22Rv1 (cell line): ENCODE measurements at regions not wholly inside any gene's neighbourhood (a gene's known extent, or its start where the extent isn't known, plus 50 kb on each side); places are given as distances from the start of the nearest gene placed in this dataset.
"Not testable (repeated sequence)": the region's sequence is repeated elsewhere in the genome, so short reads cannot be mapped to it uniquely, and the experiment has no call there.

Experiments used
- H3K27ac ChIP-seq: fragments of 450-650 bp; 2 replicates; pipeline ENCODE4 v1.5.1; 2017
- ZFX ChIP-seq: fragments of 450-650 bp; IDR thresholded peaks from 2 replicates; pipeline ENCODE4 v1.6.1; 2017; ENCODE audit warnings: antibody characterized with exemption, borderline replicate concordance
- TF ChIP-seq, protein P1 (sequence below): fragments of 450-650 bp; IDR thresholded peaks from 2 replicates; pipeline ENCODE4 v1.5.1; 2017; ENCODE audit warnings: mild to moderate bottlenecking

DNA sequence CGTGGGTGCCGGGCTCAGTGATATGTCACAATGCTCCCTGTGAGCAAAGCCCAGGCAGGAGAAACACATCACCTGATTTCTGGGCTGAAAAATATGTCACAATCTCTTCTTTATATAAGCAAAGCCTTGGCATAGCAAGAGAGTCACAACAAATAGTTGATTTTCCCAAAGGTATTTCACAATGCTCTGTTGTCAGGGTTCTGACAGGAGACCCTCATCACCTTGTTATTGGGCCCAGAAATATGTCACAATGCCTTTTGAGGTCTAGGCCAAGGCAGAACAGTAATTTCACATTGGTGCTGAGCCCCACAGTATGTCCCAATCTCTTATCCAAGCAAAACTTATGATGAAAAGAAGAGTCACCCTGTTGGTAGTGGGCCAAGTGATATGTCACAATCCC lies 125.7 kb downstream of the ZNF675 start:
- TF ChIP-seq, protein P1, sequence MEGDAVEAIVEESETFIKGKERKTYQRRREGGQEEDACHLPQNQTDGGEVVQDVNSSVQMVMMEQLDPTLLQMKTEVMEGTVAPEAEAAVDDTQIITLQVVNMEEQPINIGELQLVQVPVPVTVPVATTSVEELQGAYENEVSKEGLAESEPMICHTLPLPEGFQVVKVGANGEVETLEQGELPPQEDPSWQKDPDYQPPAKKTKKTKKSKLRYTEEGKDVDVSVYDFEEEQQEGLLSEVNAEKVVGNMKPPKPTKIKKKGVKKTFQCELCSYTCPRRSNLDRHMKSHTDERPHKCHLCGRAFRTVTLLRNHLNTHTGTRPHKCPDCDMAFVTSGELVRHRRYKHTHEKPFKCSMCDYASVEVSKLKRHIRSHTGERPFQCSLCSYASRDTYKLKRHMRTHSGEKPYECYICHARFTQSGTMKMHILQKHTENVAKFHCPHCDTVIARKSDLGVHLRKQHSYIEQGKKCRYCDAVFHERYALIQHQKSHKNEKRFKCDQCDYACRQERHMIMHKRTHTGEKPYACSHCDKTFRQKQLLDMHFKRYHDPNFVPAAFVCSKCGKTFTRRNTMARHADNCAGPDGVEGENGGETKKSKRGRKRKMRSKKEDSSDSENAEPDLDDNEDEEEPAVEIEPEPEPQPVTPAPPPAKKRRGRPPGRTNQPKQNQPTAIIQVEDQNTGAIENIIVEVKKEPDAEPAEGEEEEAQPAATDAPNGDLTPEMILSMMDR: no peak
- TF ChIP-seq ZFX: no peak
- no peak overlapping the region for H3K27ac ChIP-seq

DNA sequence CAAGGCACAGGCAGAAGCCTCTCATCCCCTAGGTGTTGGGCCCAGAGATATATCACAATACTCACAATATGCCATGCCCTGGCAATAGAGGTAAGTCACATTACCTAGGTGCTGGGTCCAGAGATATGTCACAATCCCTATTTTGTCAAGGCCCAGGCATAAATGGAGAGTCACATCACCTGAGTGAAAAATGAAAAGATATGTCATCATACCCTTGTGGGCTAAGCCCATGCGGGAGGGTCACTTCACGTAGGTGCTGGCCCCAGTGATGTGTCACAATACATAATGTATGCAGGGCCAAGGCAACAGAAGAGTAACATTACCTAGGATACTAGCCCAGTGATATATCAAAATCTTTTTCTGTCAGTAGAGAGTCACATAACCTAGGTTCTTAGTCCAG lies 127.0 kb downstream of the ZNF675 start:
- no peak for TF ChIP-seq ZFX
- TF ChIP-seq, protein P1: no peak
- H3K27ac ChIP-seq: no peak overlapping the region

DNA sequence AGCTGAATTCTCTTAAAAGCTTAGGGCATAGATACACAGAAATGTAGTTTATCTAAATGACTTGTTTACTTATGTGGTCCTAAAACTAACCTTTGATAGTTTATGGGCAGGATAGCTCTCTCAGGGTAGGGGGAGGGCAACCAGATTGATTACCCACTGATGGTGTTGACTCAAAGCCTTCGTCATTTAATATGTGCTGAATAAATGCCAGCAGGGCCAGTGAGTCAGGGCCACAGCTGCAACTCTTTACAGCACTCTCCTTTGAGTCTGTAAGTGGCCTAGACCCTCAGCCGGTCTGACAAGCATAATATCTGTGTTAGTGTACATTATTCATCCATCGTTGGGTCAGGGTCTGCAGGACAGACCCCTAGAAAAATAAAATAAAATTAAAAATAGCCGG lies 128.5 kb downstream of the ZNF675 start:
- TF ChIP-seq, protein P1: no peak
- no peak for TF ChIP-seq ZFX
- no peak overlapping the region for H3K27ac ChIP-seq

DNA sequence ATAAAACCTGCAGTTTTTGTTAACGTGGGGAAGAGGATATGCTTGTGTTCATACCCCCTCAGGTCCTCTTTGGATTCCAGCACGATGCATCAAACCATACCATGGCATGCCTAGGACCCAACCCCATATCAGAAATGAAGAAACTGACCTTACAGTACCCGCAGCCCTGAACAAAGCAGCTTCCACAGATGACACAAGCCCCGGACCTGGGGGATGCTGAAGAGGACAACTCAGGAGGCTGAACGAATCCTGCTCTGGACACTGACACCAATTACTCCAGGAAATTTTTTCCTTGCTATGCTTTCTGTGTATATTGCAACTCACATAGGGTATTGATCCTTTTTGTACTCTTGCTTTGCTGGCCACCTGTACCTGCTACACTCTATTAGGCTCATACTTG lies 129.6 kb downstream of the ZNF675 start:
- no peak overlapping the region for H3K27ac ChIP-seq
- no peak for TF ChIP-seq ZFX
- TF ChIP-seq, protein P1: no peak

DNA sequence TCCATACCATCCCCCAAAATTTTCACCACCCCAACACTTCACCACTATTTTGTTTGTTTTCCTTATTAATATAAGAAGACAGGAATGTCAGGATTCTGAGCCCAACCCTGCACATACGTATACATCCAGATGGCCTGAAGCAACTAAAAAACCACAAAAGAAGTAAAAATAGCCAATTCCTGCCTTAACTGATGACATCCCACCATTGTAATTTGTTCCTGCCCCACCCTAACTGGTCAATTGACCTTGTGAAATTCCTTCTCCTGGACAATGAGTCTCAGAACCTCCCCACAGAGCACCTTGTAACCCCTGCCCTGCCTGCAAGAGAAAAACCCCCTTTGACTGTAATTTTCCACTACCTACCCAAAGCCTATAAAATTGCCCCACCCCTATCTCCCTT lies 132.5 kb downstream of the ZNF675 start:
- no peak overlapping the region for H3K27ac ChIP-seq
- TF ChIP-seq ZFX: no peak
- TF ChIP-seq, protein P1: no peak

DNA sequence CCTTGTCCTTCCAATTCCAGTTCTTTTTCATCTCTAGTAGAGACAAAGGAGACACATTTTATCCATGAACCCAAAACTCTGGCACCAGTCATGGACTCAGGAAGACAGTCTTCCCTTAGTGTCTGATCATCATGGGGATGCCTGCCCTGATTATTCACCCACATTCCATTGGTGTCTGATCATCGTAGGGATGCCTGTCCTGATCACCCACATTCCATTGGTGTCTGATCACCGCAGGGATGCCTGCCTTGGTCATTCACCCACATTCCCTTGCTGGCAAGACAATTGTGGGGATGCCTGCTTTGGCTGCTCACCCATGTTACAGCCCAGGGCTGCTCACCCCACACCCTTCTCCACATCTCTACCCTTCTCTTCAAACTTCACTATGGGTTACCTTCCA lies 136.9 kb downstream of the ZNF675 start:
- not testable (repeated sequence) for H3K27ac ChIP-seq

DNA sequence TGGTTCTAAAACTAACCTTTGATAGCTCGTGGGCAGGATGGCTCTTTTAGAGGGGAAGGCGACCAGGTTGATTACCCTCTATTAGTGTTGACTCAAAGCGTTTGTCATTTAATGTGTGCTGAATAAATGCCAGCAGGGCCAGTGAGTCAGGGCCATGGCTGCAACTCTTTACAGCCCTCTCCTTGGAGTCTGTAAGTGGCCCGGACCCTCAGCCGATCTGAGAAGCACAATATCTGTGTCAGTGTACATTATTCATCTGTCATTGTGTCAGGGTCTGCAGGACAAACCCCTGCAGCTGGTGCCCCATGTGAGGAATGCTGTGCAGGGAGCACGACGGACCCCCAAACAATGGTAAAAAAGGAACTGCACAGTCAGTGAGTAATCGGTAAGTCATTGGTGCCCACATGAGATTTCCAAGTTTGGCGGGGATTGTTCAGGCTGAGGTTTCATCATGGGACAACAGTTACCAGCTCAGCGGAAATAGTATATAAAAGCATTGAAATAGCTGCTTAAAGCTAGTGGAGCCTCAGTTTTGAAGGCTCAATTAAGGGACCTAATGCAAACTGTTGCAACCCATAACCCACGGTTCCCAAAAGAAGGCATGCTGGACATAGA lies 139.1 kb downstream of the ZNF675 start:
- H3K27ac ChIP-seq: no peak overlapping the region
- TF ChIP-seq ZFX: no peak
- TF ChIP-seq, protein P1: no peak

DNA sequence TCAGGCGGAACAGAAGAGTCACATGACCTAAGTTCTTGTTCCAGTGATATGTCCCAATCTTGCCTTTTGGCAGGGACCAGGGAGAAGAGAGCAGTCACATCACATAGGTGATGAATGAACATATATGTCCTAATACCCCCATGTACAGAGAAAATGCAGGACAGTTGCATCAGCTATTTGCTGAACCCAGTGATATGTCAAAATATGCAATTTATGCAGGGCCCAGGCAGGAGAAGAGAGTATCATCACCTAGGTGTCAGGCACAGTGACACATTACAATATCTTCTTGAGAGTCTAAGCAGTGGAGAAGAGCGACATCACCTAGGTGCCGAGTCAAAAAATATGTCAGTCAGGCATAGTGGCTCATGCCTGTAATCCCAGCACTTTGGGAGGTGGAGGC lies 139.9 kb downstream of the ZNF675 start:
- H3K27ac ChIP-seq: no peak overlapping the region
- TF ChIP-seq ZFX: no peak
- TF ChIP-seq, protein P1: no peak
